ENCODE measurements at regions not wholly inside any gene's neighbourhood (a gene's known extent, or its start where the extent isn't known, plus 50 kb on each side); places are given as distances from the start of the nearest gene placed in this dataset.

GRCh38 chr3:159773706-159774105 is 214.9 kb upstream of the IL12A start:
- no peak for DNase-seq

GRCh38 chr3:159775372-159775961 is 213.2 kb upstream of the IL12A start:
- peak; percentile 86 for DNase-seq

GRCh38 chr3:159776779-159777178 is 211.9 kb upstream of the IL12A start:
- DNase-seq, result no peak

GRCh38 chr3:159779883-159780282 is 208.8 kb upstream of the IL12A start:
- no peak for DNase-seq

GRCh38 chr3:159781867-159782266 is 206.8 kb upstream of the IL12A start:
- no peak for DNase-seq

- no peak for DNase-seq
These were observed 205.8 kb upstream of the IL12A start for GRCh38 chr3:159782724-159783421.

GRCh38 chr3:159783780-159784742 is 204.6 kb upstream of the IL12A start:
- no peak for DNase-seq

GRCh38 chr3:159785273-159785708 is 203.3 kb upstream of the IL12A start:
- peak; percentile 80 for DNase-seq

GRCh38 chr3:159786489-159787177 is 202.0 kb upstream of the IL12A start:
- no peak for DNase-seq

GRCh38 chr3:159787178-159787574 is 201.5 kb upstream of the IL12A start:
- peak; percentile 69 for DNase-seq

GRCh38 chr3:159787794-159788205 is 200.8 kb upstream of the IL12A start:
- peak; percentile 76 for DNase-seq

- DNase-seq, result peak; percentile 95
These were observed 200.3 kb upstream of the IL12A start for GRCh38 chr3:159788291-159788690.

GRCh38 chr3:159789017-159789416 is 199.6 kb upstream of the IL12A start:
- no peak for DNase-seq

GRCh38 chr3:159789742-159790635 is 198.6 kb upstream of the IL12A start:
- no peak for DNase-seq

GRCh38 chr3:159791336-159791735 is 197.3 kb upstream of the IL12A start:
- no peak for DNase-seq

GRCh38 chr3:159792070-159792469 is 196.6 kb upstream of the IL12A start:
- no peak for DNase-seq

GRCh38 chr3:159795042-159795441 is 193.6 kb upstream of the IL12A start:
- DNase-seq, result no peak

- DNase-seq, result peak; percentile 60
These were observed 192.9 kb upstream of the IL12A start for GRCh38 chr3:159795681-159796175.

- peak; percentile 16 for DNase-seq
These were observed 192.4 kb upstream of the IL12A start for GRCh38 chr3:159796226-159796625.

- peak; percentile 75 for DNase-seq
These were observed 191.9 kb upstream of the IL12A start for GRCh38 chr3:159796744-159797143.

GRCh38 chr3:159797771-159798170 is 190.9 kb upstream of the IL12A start:
- DNase-seq, result no peak

All from fibroblast of skin of abdomen (primary cell).